ENCODE measurements at regions not wholly inside any gene's neighbourhood (a gene's known extent, or its start where the extent isn't known, plus 50 kb on each side); places are given as distances from the start of the nearest gene placed in this dataset.

GRCh38 chr13:22549126-22549525 is 631.7 kb upstream of the SGCG start:
- H3K27me3 ChIP-seq (ENCODE audit: control insufficient read depth in 3 of 3, insufficient read depth in 3 of 3, low read length in 3 of 3) = no peaks in the 10 kb centered on the region
- no peak for DNase-seq
- no peak overlapping the region for H3K4me3 ChIP-seq (ENCODE audit: low read depth in 1 of 3, low read length in 3 of 3)
- H3K4me1 ChIP-seq (ENCODE audit: control insufficient read depth in 3 of 3, insufficient read depth in 2 of 3, low read depth in 1 of 3, low read length in 2 of 3) = no peaks in the 10 kb centered on the region
- 66 to 89% (median 73%) methylated on average over 2 of the region's 2 CpGs for WGBS, 3 donors
- H3K36me3 ChIP-seq (ENCODE audit: control insufficient read depth in 3 of 3, insufficient read depth in 2 of 3, low read depth in 1 of 3, low read length in 3 of 3) = no peaks in the 10 kb centered on the region
- H3K27ac ChIP-seq (ENCODE audit: low read depth in 1 of 3, low read length in 2 of 3) = no peak overlapping the region
- FAIRE-seq = no peak
- H3K9me3 ChIP-seq (ENCODE audit: control insufficient read depth in 2 of 2, insufficient read depth in 1 of 2, low read depth in 1 of 2, low read length in 1 of 2) = peaks cover 0 to 8% of the 10 kb centered on the region in 2 donors

DNA sequence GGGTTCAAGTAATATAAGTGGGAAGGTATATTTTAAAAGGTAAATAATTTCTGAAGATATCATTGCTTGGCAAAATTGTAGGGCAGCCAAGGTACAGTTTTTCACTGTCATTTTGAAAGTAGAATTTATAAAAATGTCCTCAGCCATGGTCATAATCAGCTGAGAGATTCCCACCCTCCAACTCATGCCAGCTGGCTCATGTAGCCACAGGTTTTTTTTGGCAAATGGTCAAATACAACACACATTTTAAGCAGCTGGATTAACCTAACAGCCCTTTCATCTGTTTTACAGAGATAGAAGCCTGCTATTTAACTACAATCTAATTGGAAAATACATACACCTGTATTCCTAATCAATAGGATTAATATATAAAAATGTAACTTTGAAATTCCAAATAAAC is 619.2 kb upstream of the SGCG start:
- Histone ChIP-seq H3K9me3 (ENCODE audit: control insufficient read depth in 2 of 2, insufficient read depth in 1 of 2, low read depth in 1 of 2, low read length in 1 of 2) (no peaks in the 10 kb centered on the region), H3K4me3 (ENCODE audit: low read depth in 1 of 3, low read length in 3 of 3) (no peak overlapping the region), H3K27ac (ENCODE audit: low read depth in 1 of 3, low read length in 2 of 3) (no peak overlapping the region), H3K36me3 (ENCODE audit: control insufficient read depth in 3 of 3, insufficient read depth in 2 of 3, low read depth in 1 of 3, low read length in 3 of 3) (no peaks in the 10 kb centered on the region), H3K27me3 (ENCODE audit: control insufficient read depth in 3 of 3, insufficient read depth in 3 of 3, low read length in 3 of 3) (no peaks in the 10 kb centered on the region), H3K4me1 (ENCODE audit: control insufficient read depth in 3 of 3, insufficient read depth in 2 of 3, low read depth in 1 of 3, low read length in 2 of 3) (no peaks in the 10 kb centered on the region)
- DNase-seq (no peak), FAIRE-seq (no peak)

DNA sequence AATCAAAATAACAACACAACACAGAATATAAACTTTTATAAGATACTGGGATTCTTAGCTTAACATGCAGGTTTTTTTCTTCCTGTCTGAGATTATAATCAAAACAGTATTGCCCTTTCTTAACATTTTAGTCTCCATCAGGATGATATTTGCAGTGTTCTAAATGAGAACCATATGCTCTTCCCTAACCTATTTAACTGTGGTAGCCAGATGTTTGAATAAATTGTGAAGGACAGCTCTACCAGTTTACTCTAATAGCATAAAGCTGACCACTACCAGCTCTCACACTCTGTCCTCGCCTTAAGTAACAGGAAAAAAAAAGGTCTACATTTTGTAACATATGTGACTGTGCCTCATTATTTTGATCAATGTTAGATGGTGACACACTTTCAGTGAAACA is 618.7 kb upstream of the SGCG start:
- Histone ChIP-seq H3K36me3 (ENCODE audit: control insufficient read depth in 3 of 3, insufficient read depth in 2 of 3, low read depth in 1 of 3, low read length in 3 of 3) (no peaks in the 10 kb centered on the region), H3K4me3 (ENCODE audit: low read depth in 1 of 3, low read length in 3 of 3) (no peak overlapping the region), H3K27me3 (ENCODE audit: control insufficient read depth in 3 of 3, insufficient read depth in 3 of 3, low read length in 3 of 3) (no peaks in the 10 kb centered on the region), H3K27ac (ENCODE audit: low read depth in 1 of 3, low read length in 2 of 3) (no peak overlapping the region), H3K4me1 (ENCODE audit: control insufficient read depth in 3 of 3, insufficient read depth in 2 of 3, low read depth in 1 of 3, low read length in 2 of 3) (no peaks in the 10 kb centered on the region), H3K9me3 (ENCODE audit: control insufficient read depth in 2 of 2, insufficient read depth in 1 of 2, low read depth in 1 of 2, low read length in 1 of 2) (no peaks in the 10 kb centered on the region)
- WGBS, 3 donors = 68 to 85% (median 69%) methylated on average over 1 of the region's 1 CpG
- no peak for DNase-seq
- FAIRE-seq = no peak

DNA sequence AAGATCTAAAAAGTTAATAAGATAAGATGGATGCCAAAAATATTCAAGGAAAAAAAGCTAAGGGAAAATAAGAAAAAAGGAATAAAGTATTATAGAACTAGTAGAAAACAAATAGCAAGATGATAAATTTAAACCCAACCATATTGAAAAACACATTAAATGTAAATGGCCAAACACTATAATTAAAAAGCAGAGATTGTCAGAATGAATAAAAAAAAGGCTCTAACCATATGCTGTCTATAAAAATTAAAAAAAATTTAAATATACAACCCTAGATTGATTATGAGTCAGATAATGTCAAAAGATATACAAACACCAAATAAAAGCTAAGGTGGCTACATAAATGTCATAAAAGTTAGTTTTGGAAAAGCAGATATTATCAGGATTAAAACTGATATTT is 617.5 kb upstream of the SGCG start:
- H3K27me3 ChIP-seq (ENCODE audit: control insufficient read depth in 3 of 3, insufficient read depth in 3 of 3, low read length in 3 of 3) = no peaks in the 10 kb centered on the region
- no peaks in the 10 kb centered on the region for H3K36me3 ChIP-seq (ENCODE audit: control insufficient read depth in 3 of 3, insufficient read depth in 2 of 3, low read depth in 1 of 3, low read length in 3 of 3)
- H3K27ac ChIP-seq (ENCODE audit: low read depth in 1 of 3, low read length in 2 of 3) = no peak overlapping the region
- no peak for DNase-seq
- no peaks in the 10 kb centered on the region for H3K4me1 ChIP-seq (ENCODE audit: control insufficient read depth in 3 of 3, insufficient read depth in 2 of 3, low read depth in 1 of 3, low read length in 2 of 3)
- H3K9me3 ChIP-seq (ENCODE audit: control insufficient read depth in 2 of 2, insufficient read depth in 1 of 2, low read depth in 1 of 2, low read length in 1 of 2) = no peaks in the 10 kb centered on the region
- H3K4me3 ChIP-seq (ENCODE audit: low read depth in 1 of 3, low read length in 3 of 3) = no peak overlapping the region
- FAIRE-seq = no peak

DNA sequence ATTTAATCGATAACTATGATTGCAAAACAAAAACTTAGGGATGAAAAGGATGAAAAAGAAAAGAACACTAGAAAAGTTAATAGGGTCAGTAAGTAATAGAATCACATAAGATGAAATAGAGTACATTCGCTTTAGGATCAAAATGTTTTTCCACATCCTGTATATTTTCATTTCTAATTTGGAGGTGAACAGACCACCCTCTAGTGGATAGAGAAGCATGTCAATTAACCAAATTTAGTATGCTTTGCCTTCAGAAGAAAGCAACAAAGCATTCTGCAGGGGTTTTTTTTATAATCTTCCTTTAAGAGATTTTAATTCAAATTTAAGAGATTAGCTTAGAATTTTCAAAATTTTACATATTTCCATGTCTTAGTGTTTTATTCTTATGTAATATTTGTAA is 611.0 kb upstream of the SGCG start:
- no peak for FAIRE-seq
- 85 to 94% (median 86%) methylated on average over 2 of the region's 2 CpGs for WGBS, 3 donors

DNA sequence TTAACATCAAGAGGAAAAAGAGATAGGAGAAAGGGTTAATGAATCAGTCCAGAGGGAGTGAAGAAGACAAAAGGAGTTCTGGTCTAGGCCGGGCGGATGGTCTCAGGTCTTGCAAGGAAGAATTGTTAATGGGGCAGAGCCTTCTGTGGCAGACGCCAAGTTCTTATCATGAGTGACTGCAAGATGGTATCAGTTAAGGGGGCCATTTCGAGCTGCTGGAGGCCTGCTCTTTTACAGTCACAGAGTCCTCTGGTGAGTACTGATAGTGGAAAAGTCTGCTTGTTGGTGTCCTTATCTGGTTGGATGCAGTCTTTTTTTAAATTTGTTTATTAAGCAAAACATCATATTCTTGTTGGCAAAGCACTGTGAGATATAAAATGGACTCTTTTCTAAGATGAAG is 590.9 kb upstream of the SGCG start:
- Histone ChIP-seq H3K27me3 (ENCODE audit: control insufficient read depth in 3 of 3, insufficient read depth in 3 of 3, low read length in 3 of 3) (no peaks in the 10 kb centered on the region), H3K4me3 (ENCODE audit: low read depth in 1 of 3, low read length in 3 of 3) (no peak overlapping the region), H3K9me3 (ENCODE audit: control insufficient read depth in 2 of 2, insufficient read depth in 1 of 2, low read depth in 1 of 2, low read length in 1 of 2) (no peaks in the 10 kb centered on the region), H3K36me3 (ENCODE audit: control insufficient read depth in 3 of 3, insufficient read depth in 2 of 3, low read depth in 1 of 3, low read length in 3 of 3) (no peaks in the 10 kb centered on the region), H3K27ac (ENCODE audit: low read depth in 1 of 3, low read length in 2 of 3) (no peak overlapping the region), H3K4me1 (ENCODE audit: control insufficient read depth in 3 of 3, insufficient read depth in 2 of 3, low read depth in 1 of 3, low read length in 2 of 3) (peaks cover 0 to 2% (median 0%) of the 10 kb centered on the region in 3 donors)
- DNase-seq (no peak), FAIRE-seq (no peak)
- WGBS, 3 donors = 62 to 70% (median 65%) methylated on average over 4 of the region's 4 CpGs

More for the DNA sequence above, 611.0 kb upstream of the SGCG start:
- Histone ChIP-seq H3K4me3 (ENCODE audit: low read depth in 1 of 3, low read length in 3 of 3) (no peak overlapping the region), H3K36me3 (ENCODE audit: control insufficient read depth in 3 of 3, insufficient read depth in 2 of 3, low read depth in 1 of 3, low read length in 3 of 3) (no peaks in the 10 kb centered on the region), H3K27me3 (ENCODE audit: control insufficient read depth in 3 of 3, insufficient read depth in 3 of 3, low read length in 3 of 3) (no peaks in the 10 kb centered on the region), H3K4me1 (ENCODE audit: control insufficient read depth in 3 of 3, insufficient read depth in 2 of 3, low read depth in 1 of 3, low read length in 2 of 3) (no peaks in the 10 kb centered on the region), H3K9me3 (ENCODE audit: control insufficient read depth in 2 of 2, insufficient read depth in 1 of 2, low read depth in 1 of 2, low read length in 1 of 2) (no peaks in the 10 kb centered on the region), H3K27ac (ENCODE audit: low read depth in 1 of 3, low read length in 2 of 3) (no peak overlapping the region)
- no peak for DNase-seq

- Histone ChIP-seq H3K27me3 (ENCODE audit: control insufficient read depth in 3 of 3, insufficient read depth in 3 of 3, low read length in 3 of 3) (no peaks in the 10 kb centered on the region), H3K27ac (ENCODE audit: low read depth in 1 of 3, low read length in 2 of 3) (no peak overlapping the region), H3K9me3 (ENCODE audit: control insufficient read depth in 2 of 2, insufficient read depth in 1 of 2, low read depth in 1 of 2, low read length in 1 of 2) (no peaks in the 10 kb centered on the region), H3K4me3 (ENCODE audit: low read depth in 1 of 3, low read length in 3 of 3) (no peak overlapping the region), H3K36me3 (ENCODE audit: control insufficient read depth in 3 of 3, insufficient read depth in 2 of 3, low read depth in 1 of 3, low read length in 3 of 3) (no peaks in the 10 kb centered on the region), H3K4me1 (ENCODE audit: control insufficient read depth in 3 of 3, insufficient read depth in 2 of 3, low read depth in 1 of 3, low read length in 2 of 3) (peaks cover 0 to 2% (median 0%) of the 10 kb centered on the region in 3 donors)
- FAIRE-seq (no peak), DNase-seq (peak in 1 of 2 donors; percentile 69)
Measured at GRCh38 chr13:22592515-22592914, 588.3 kb upstream of the SGCG start.

DNA sequence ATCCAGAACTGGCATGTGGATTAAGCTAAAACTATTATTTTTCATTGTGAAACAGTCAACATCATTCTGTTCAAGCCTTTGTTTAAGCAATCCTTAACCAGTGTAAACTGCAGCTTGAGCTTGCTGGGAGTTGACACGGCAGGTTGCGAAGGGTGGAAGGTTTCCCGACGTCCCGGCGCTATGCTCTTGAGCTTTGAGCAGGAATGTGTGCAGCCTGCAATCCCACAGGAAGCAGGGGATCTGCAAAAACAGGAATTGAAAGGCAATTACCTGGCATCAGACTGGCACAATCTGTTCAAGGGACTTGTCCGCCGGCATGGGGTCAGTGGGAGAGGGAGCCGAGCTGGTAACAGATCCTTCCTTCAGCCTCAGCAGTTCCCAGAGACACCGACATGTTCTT is 586.7 kb upstream of the SGCG start:
- Histone ChIP-seq H3K4me3 (ENCODE audit: low read depth in 1 of 3, low read length in 3 of 3) (no peak overlapping the region), H3K27ac (ENCODE audit: low read depth in 1 of 3, low read length in 2 of 3) (no peak overlapping the region), H3K9me3 (ENCODE audit: control insufficient read depth in 2 of 2, insufficient read depth in 1 of 2, low read depth in 1 of 2, low read length in 1 of 2) (no peaks in the 10 kb centered on the region), H3K27me3 (ENCODE audit: control insufficient read depth in 3 of 3, insufficient read depth in 3 of 3, low read length in 3 of 3) (no peaks in the 10 kb centered on the region), H3K36me3 (ENCODE audit: control insufficient read depth in 3 of 3, insufficient read depth in 2 of 3, low read depth in 1 of 3, low read length in 3 of 3) (no peaks in the 10 kb centered on the region), H3K4me1 (ENCODE audit: control insufficient read depth in 3 of 3, insufficient read depth in 2 of 3, low read depth in 1 of 3, low read length in 2 of 3) (peaks cover 0 to 2% (median 0%) of the 10 kb centered on the region in 3 donors)
- 74 to 93% (median 77%) methylated on average over 10 of the region's 10 CpGs for WGBS, 3 donors
- FAIRE-seq = no peak
- DNase-seq = no peak

DNA sequence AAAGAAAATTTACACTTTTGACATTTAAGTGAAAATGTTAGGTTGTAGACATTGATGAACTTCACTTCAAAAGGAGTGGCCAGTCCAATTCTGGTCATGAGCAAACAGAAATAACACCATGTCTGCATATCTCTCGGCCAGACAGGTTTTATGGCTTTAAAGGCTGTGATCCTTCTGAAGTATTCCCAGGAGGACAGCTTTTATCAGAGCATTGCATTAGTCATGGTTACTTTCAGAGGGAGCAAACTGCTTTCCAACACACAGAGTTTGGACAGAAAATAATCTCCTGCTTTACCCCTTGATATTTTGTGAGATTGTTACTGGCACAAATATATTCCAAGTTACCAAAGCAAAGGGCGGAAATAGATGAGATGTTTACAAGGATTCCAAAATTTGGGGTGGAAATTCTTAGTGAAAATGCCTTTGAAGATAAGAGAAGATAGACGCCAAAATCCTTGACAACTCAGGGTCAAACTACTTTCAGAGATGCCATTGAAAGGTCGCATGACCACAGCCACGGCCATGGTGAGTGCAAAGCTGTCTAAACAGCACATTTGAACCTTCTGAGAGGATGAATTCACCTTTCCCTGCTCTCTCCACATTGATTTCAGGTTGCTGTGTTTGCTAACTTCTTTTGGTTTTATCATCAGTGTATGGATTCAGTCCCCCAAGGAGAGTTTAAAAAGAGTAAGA is 584.5 kb upstream of the SGCG start:
- Histone ChIP-seq H3K4me1 (ENCODE audit: control insufficient read depth in 3 of 3, insufficient read depth in 2 of 3, low read depth in 1 of 3, low read length in 2 of 3) (peaks cover 0 to 2% (median 0%) of the 10 kb centered on the region in 3 donors), H3K27ac (ENCODE audit: low read depth in 1 of 3, low read length in 2 of 3) (peak overlapping the region in 1 of 3 donors; percentile 23), H3K27me3 (ENCODE audit: control insufficient read depth in 3 of 3, insufficient read depth in 3 of 3, low read length in 3 of 3) (no peaks in the 10 kb centered on the region), H3K36me3 (ENCODE audit: control insufficient read depth in 3 of 3, insufficient read depth in 2 of 3, low read depth in 1 of 3, low read length in 3 of 3) (no peaks in the 10 kb centered on the region), H3K9me3 (ENCODE audit: control insufficient read depth in 2 of 2, insufficient read depth in 1 of 2, low read depth in 1 of 2, low read length in 1 of 2) (no peaks in the 10 kb centered on the region), H3K4me3 (ENCODE audit: low read depth in 1 of 3, low read length in 3 of 3) (no peak overlapping the region)
- 20 to 38% (median 27%) methylated on average over 5 of the region's 5 CpGs for WGBS, 3 donors
- FAIRE-seq (no peak), DNase-seq (peak in 1 of 2 donors; percentile 56)

All from small intestine (tissue), 7 donors.